HCT116 (cell line): ENCODE measurements at regions not wholly inside any gene's neighbourhood (a gene's known extent, or its start where the extent isn't known, plus 50 kb on each side); places are given as distances from the start of the nearest gene placed in this dataset.

ENCODE experiments used
- ATAC-seq: fragments of 200-7000 bp; cut with Tn5 transposase; 2 replicates; pipeline ENCODE4 v1.9.1; 2020; ENCODE audit warnings: mild to moderate bottlenecking, moderate library complexity
- BruUV-seq: library from RNA; stranded (reverse); fragments of 400-500 nt; replicated peaks from 2 replicates; lab custom pipeline; 2021; lab: Mats Ljungman, UMichigan
- CTCF ChIA-PET: fragments of 300-600 bp; sonication (Branson Sonifier 250); formaldehyde crosslinking; loops from one replicate; lab custom pipeline; 2021; ENCODE audit warnings: antibody characterized with exemption; lab: Charles Lee
- POLR2A ChIA-PET: fragments of 300-600, 350-600 bp; sonication (Branson Sonifier 250); formaldehyde crosslinking; loops from one replicate; lab custom pipeline; 2021; ENCODE audit warnings: antibody characterized with exemption; lab: Charles Lee
- RAD21 ChIA-PET, 2 experiments: fragments of 300-600 bp; sonication (Branson Sonifier 250); formaldehyde crosslinking; loops; one replicate each; lab custom pipeline; 2023; ENCODE audit warnings: low total read pairs in 2 of 2; ENCODE audit not compliant: uncharacterized antibody in 2 of 2, unreplicated experiment in 2 of 2, low non-redundant PET in 1 of 2; lab: Charles Lee
- DNase-seq: peaks from one replicate; pipeline ENCODE4 v3.0.0-alpha.2; 2010; ENCODE audit warnings: low read depth, low spot score
- H2AFZ ChIP-seq: fragments of 200-600 bp; shearing (Covaris generic), sonication (generic); 2 replicates; pipeline ENCODE4 v1.6.1; 2017; ENCODE audit warnings: low read depth, mixed run types, mixed read lengths, antibody characterized with exemption, low read length; ENCODE audit not compliant: poor library complexity, severe bottlenecking
- H3K27ac ChIP-seq: 2 replicates; pipeline ENCODE4 v1.5.1; 2012; ENCODE audit warnings: low read depth, low read length
- H3K27me3 ChIP-seq: fragments of 200-600 bp; sonication (generic); 2 replicates; pipeline ENCODE4 v1.6.1; 2016; ENCODE audit warnings: mixed run types, low read length, mixed read lengths; ENCODE audit not compliant: insufficient read depth
- H3K36me3 ChIP-seq, 2 experiments: fragments of 200-500 bp in 1 of 2; fragments of 200-600 bp in 1 of 2; sonication (Bioruptor generic) in 1 of 2; sonication (generic) in 1 of 2; 2 replicates each; pipeline versions ENCODE4 v1.5.1 to v1.6.1; 2014 to 2016; ENCODE audit warnings: low read length in 2 of 2, inconsistent platforms in 1 of 2, mixed read lengths in 1 of 2, mixed run types in 1 of 2; ENCODE audit not compliant: insufficient read depth in 2 of 2, control insufficient read depth in 1 of 2
- H3K4me1 ChIP-seq, 2 experiments: fragments of 200-600 bp in 1 of 2; sonication (generic) in 1 of 2; 2 replicates each; pipeline versions ENCODE4 v1.5.1 to v1.6.1; 2012 to 2017; ENCODE audit warnings: low read length in 2 of 2, inconsistent platforms in 1 of 2, mild to moderate bottlenecking in 1 of 2, mixed read lengths in 1 of 2, mixed run types in 1 of 2, moderate library complexity in 1 of 2; ENCODE audit not compliant: insufficient read depth in 2 of 2, control insufficient read depth in 1 of 2
- H3K4me2 ChIP-seq: fragments of 200-600 bp; sonication (generic); 2 replicates; pipeline ENCODE4 v1.6.1; 2017; ENCODE audit warnings: mixed run types, low read length, mixed read lengths
- H3K4me3 ChIP-seq, 2 experiments: fragments of 200-600 bp in 1 of 2; sonication (generic) in 1 of 2; replicated peaks in 1 of 2; 2 replicates each; pipeline ENCODE4 v1.5.1; 2011 to 2016; ENCODE audit warnings: low read length in 2 of 2, control low read depth in 1 of 2, low read depth in 1 of 2, mild to moderate bottlenecking in 1 of 2, mixed read lengths in 1 of 2, mixed run types in 1 of 2
- H3K79me2 ChIP-seq: fragments of 200-600 bp; sonication (generic); 2 replicates; pipeline ENCODE4 v1.6.1; 2017; ENCODE audit warnings: mild to moderate bottlenecking, mixed run types, low read length, moderate library complexity, mixed read lengths; ENCODE audit not compliant: insufficient read depth
- H3K9ac ChIP-seq: fragments of 200-600 bp; sonication (generic); 2 replicates; pipeline ENCODE4 v1.6.1; 2016; ENCODE audit warnings: low read length, mixed read lengths
- H3K9me2 ChIP-seq: fragments of 200-600 bp; sonication (generic), shearing (Covaris generic); 2 replicates; pipeline ENCODE4 v1.6.1; 2017; ENCODE audit warnings: mixed run types, mild to moderate bottlenecking, moderate library complexity; ENCODE audit not compliant: insufficient read depth
- H3K9me3 ChIP-seq, 2 experiments: fragments of 200-500 bp in 1 of 2; fragments of 200-600 bp in 1 of 2; sonication (Bioruptor generic) in 1 of 2; sonication (generic) in 1 of 2; 2 replicates each; pipeline ENCODE4 v1.6.1; 2014 to 2017; ENCODE audit warnings: low read length in 2 of 2, mixed read lengths in 2 of 2, inconsistent platforms in 1 of 2, low read depth in 1 of 2, mild to moderate bottlenecking in 1 of 2, mixed run types in 1 of 2, moderate library complexity in 1 of 2; ENCODE audit not compliant: control insufficient read depth in 1 of 2, insufficient read depth in 1 of 2
- H4K20me1 ChIP-seq: fragments of 200-600 bp; sonication (generic), shearing (Covaris generic); 2 replicates; pipeline ENCODE4 v1.6.1; 2017; ENCODE audit warnings: mixed run types, mild to moderate bottlenecking, moderate library complexity; ENCODE audit not compliant: insufficient read depth
- ATF3 ChIP-seq: IDR thresholded peaks from 2 replicates; pipeline ENCODE4 v1.6.1; 2012
- CBX3 ChIP-seq: IDR thresholded peaks from 2 replicates; pipeline ENCODE4 v1.6.1; 2012; ENCODE audit warnings: low read depth
- CEBPB ChIP-seq: IDR thresholded peaks from 2 replicates; pipeline ENCODE4 v1.6.1; 2012; ENCODE audit warnings: low read depth
- EGR1 ChIP-seq: IDR thresholded peaks from 2 replicates; pipeline ENCODE4 v1.6.1; 2012; ENCODE audit warnings: low read depth
- ELF1 ChIP-seq: IDR thresholded peaks from 2 replicates; pipeline ENCODE4 v1.6.1; 2012; ENCODE audit warnings: low read depth, borderline replicate concordance
- EZH2phosphoT487 ChIP-seq: fragments of 200-600 bp; IDR thresholded peaks from 2 replicates; pipeline ENCODE4 v1.6.1; 2018; ENCODE audit warnings: antibody characterized with exemption, borderline replicate concordance
- JUND ChIP-seq: IDR thresholded peaks from 2 replicates; pipeline ENCODE4 v1.6.1; 2012
- MAX ChIP-seq: IDR thresholded peaks from 2 replicates; pipeline ENCODE4 v1.6.1; 2012
- POLR2A ChIP-seq: IDR thresholded peaks from 2 replicates; pipeline ENCODE4 v1.7.0; 2011; ENCODE audit warnings: borderline replicate concordance; ENCODE audit not compliant: insufficient read depth, insufficient read length; ENCODE audit errors: extremely low read depth
- POLR2AphosphoS5 ChIP-seq: IDR thresholded peaks from 2 replicates; pipeline ENCODE4 v1.6.1; 2011; ENCODE audit warnings: mild to moderate bottlenecking, low read depth, low read length, moderate library complexity
- RAD21 ChIP-seq: IDR thresholded peaks from 2 replicates; pipeline ENCODE4 v1.6.1; 2012; ENCODE audit warnings: low read depth, mild to moderate bottlenecking
- REST ChIP-seq: IDR thresholded peaks from 2 replicates; pipeline ENCODE4 v1.6.1; 2012; ENCODE audit warnings: low read depth
- SIN3A ChIP-seq: IDR thresholded peaks from 2 replicates; pipeline ENCODE4 v1.6.1; 2012; ENCODE audit warnings: low read depth
- SRF ChIP-seq: IDR thresholded peaks from 2 replicates; pipeline ENCODE4 v1.6.1; 2012; ENCODE audit warnings: low read depth
- TCF7L2 ChIP-seq: IDR thresholded peaks from 2 replicates; pipeline ENCODE4 v1.7.0; 2011; ENCODE audit warnings: borderline replicate concordance, inconsistent platforms; ENCODE audit not compliant: insufficient read depth, insufficient read length; ENCODE audit errors: extremely low read depth
- YY1 ChIP-seq: IDR thresholded peaks from 2 replicates; pipeline ENCODE4 v1.6.1; 2011; ENCODE audit warnings: low read length, low read depth, moderate library complexity, mild to moderate bottlenecking; ENCODE audit not compliant: insufficient replicate concordance; ENCODE audit errors: extremely low read depth
- ZFX ChIP-seq: fragments of 450-650 bp; IDR thresholded peaks from 2 replicates; pipeline ENCODE4 v1.6.1; 2017
- ZNF274 ChIP-seq: fragments of 200-500 bp; sonication (Bioruptor generic); IDR thresholded peaks from 2 replicates; pipeline ENCODE4 v1.6.1; 2014; ENCODE audit warnings: mild to moderate bottlenecking, low read depth, low read length, inconsistent platforms
- intact Hi-C: fragments of 100-400 bp; cut with micrococcal nuclease; formaldehyde crosslinking; loops from 2 replicates; pipeline ENCODE4 v1.10.0; 2022
- TF ChIP-seq, protein P1 (sequence below): IDR thresholded peaks from 2 replicates; pipeline ENCODE4 v1.6.1; 2011; ENCODE audit warnings: mild to moderate bottlenecking, low read length, moderate library complexity; ENCODE audit not compliant: insufficient replicate concordance; ENCODE audit errors: extremely low read depth
- TF ChIP-seq, protein P2 (sequence below), 3 experiments: fragments of 200-600 bp in 1 of 3; sonication (generic) in 1 of 3; IDR thresholded peaks in 2 of 3; conservative IDR thresholded peaks in 1 of 3; 2 replicates each; pipeline ENCODE4 v1.5.1; 2012 to 2017; ENCODE audit warnings: low read depth in 2 of 3, low read length in 2 of 3, antibody characterized with exemption in 1 of 3, borderline replicate concordance in 1 of 3, control low read depth in 1 of 3, mild to moderate bottlenecking in 1 of 3, mixed read lengths in 1 of 3, mixed run types in 1 of 3, moderate library complexity in 1 of 3; ENCODE audit not compliant: insufficient read depth in 1 of 3

GRCh38 chr18:33898427-33898826, 320.4 kb downstream of the ASXL3 start:
- ATAC-seq (no peak), DNase-seq (no peak)
- H4K20me1 ChIP-seq = no peaks in the 10 kb centered on the region
- CTCF ChIA-PET = no interaction called here
- no peak overlapping the region for H2AFZ ChIP-seq
- H3K9me3 ChIP-seq = peaks cover 21 to 25% of the 10 kb centered on the region in 2 experiments; a peak in 2 of 4 replicates
- H3K27ac ChIP-seq = no peak overlapping the region
- no peaks in the 10 kb centered on the region for H3K9me2 ChIP-seq
- POLR2A ChIA-PET = no interaction called here
- H3K4me1 ChIP-seq = no peaks in the 10 kb centered on the region
- H3K4me2 ChIP-seq = no peak overlapping the region
- H3K9ac ChIP-seq = no peak overlapping the region
- intact Hi-C loops = no loop called here
- no peaks in the 10 kb centered on the region for H3K36me3 ChIP-seq
- no peaks in the 10 kb centered on the region for H3K27me3 ChIP-seq
- TF ChIP-seq SIN3A (no peak), CBX3 (no peak), MAX (no peak), RAD21 (no peak), POLR2AphosphoS5 (no peak), EZH2phosphoT487 (no peak), REST (no peak), ZNF274 (no peak), ELF1 (no peak), CEBPB (no peak), EGR1 (no peak), YY1 (no peak), TCF7L2 (no peak), JUND (no peak), ZFX (no peak), ATF3 (no peak), POLR2A (no peak), SRF (no peak)
- TF ChIP-seq, protein P1, sequence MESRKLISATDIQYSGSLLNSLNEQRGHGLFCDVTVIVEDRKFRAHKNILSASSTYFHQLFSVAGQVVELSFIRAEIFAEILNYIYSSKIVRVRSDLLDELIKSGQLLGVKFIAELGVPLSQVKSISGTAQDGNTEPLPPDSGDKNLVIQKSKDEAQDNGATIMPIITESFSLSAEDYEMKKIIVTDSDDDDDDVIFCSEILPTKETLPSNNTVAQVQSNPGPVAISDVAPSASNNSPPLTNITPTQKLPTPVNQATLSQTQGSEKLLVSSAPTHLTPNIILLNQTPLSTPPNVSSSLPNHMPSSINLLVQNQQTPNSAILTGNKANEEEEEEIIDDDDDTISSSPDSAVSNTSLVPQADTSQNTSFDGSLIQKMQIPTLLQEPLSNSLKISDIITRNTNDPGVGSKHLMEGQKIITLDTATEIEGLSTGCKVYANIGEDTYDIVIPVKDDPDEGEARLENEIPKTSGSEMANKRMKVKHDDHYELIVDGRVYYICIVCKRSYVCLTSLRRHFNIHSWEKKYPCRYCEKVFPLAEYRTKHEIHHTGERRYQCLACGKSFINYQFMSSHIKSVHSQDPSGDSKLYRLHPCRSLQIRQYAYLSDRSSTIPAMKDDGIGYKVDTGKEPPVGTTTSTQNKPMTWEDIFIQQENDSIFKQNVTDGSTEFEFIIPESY = no peak
- TF ChIP-seq, protein P2, sequence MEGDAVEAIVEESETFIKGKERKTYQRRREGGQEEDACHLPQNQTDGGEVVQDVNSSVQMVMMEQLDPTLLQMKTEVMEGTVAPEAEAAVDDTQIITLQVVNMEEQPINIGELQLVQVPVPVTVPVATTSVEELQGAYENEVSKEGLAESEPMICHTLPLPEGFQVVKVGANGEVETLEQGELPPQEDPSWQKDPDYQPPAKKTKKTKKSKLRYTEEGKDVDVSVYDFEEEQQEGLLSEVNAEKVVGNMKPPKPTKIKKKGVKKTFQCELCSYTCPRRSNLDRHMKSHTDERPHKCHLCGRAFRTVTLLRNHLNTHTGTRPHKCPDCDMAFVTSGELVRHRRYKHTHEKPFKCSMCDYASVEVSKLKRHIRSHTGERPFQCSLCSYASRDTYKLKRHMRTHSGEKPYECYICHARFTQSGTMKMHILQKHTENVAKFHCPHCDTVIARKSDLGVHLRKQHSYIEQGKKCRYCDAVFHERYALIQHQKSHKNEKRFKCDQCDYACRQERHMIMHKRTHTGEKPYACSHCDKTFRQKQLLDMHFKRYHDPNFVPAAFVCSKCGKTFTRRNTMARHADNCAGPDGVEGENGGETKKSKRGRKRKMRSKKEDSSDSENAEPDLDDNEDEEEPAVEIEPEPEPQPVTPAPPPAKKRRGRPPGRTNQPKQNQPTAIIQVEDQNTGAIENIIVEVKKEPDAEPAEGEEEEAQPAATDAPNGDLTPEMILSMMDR (IDR thresholded peaks at IDR 0.05 in 2 of 3, conservative IDR thresholded peaks at IDR 0.05 in 1 of 3; ENCODE audit: borderline replicate concordance in 1 of 3, insufficient read depth in 1 of 3, low read depth in 2 of 3, low read length in 2 of 3) = no peak
- no peak overlapping the region for H3K4me3 ChIP-seq
- RAD21 ChIA-PET = no interaction called here
- H3K79me2 ChIP-seq = no peaks in the 10 kb centered on the region
- BruUV-seq = no TSS peak
